ENCODE measurements at regions not wholly inside any gene's neighbourhood (a gene's known extent, or its start where the extent isn't known, plus 50 kb on each side); places are given as distances from the start of the nearest gene placed in this dataset.
"Not testable (repeated sequence)": the region's sequence is repeated elsewhere in the genome, so short reads cannot be mapped to it uniquely, and the experiment has no call there.

DNA sequence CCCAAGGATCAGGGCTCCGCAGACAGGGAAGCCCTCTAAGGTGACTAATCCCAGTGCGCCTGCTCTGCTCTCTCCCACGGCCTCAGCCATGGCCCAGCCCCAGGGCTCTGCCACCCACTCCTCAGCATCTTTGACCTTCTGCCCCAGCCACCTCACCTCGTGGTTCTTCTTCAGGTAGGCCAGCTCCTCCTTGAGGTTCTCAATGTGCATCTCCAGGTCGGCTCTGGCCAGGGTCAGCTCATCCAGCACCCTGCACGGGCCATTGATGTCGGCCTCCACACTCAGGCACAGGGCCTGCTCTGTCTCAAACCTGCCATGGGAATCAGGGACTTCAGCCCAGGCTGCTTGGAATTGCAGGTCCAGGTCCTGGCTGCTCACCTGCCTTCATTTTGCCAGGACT, 128.4 kb downstream of the TNFRSF13B start:
- DNase-seq (ENCODE audit: low read depth), result not testable (repeated sequence)

DNA sequence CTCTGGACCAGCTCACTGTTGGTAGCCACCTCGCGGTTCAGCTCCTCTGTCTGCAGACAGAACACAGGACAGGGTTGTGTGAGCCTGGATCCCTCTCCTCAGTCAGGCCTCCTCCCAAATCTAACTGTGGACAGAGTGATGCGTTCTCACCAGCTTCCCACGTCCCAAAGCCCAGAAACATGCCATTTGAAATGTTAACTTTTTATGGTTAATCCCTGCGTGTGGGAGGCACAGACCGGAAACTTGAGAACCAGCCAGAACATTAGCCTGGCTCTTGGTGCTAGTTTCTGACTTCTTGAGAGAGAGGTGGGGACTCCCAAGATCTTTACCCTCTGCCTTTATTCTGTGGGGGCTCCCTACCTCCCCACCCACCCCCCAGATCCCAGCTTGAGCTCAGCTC, 129.6 kb downstream of the TNFRSF13B start:
- not testable (repeated sequence) for DNase-seq (ENCODE audit: low read depth)

DNA sequence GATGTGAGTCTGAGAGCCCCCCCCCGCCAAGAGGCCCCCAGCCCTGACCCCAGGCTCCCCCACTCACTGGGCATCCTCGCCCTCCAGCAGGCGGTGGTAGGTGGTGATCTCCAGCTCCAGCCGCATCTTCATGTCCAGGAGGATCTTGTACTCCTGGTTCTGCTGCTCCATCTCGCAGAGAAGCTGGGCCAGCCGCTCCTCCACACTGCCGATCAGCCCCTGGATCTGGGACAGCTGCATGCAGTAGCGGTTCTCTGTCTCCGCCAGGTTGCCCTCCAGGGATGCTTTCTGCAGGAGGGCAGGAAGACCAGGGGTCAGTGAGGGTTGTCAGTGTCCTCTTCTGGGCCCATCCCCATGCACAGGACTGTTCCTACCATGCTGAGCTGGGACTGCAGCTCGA, 130.0 kb downstream of the TNFRSF13B start:
- DNase-seq (ENCODE audit: low read depth), result not testable (repeated sequence)

DNA sequence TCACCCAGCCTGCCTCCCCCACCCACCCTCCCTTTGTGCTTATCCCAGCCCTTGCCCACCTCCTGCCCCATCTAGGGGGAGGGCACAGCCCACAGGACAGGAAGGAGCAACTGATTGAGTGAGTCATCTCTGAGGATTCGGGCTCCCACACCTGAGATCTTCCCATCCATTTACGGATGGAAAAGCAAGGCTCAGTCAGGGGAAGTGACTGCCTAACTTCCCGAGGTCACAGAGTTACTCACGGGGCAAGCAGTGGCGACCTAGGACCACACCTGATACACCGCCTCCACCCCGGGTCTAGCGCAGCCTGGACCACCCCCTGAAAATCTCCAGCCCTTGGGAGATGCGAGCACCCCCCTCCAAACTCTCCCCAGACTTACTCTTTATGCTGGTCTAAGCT, 131.7 kb downstream of the TNFRSF13B start:
- DNase-seq (ENCODE audit: low read depth), result not testable (repeated sequence)

DNA sequence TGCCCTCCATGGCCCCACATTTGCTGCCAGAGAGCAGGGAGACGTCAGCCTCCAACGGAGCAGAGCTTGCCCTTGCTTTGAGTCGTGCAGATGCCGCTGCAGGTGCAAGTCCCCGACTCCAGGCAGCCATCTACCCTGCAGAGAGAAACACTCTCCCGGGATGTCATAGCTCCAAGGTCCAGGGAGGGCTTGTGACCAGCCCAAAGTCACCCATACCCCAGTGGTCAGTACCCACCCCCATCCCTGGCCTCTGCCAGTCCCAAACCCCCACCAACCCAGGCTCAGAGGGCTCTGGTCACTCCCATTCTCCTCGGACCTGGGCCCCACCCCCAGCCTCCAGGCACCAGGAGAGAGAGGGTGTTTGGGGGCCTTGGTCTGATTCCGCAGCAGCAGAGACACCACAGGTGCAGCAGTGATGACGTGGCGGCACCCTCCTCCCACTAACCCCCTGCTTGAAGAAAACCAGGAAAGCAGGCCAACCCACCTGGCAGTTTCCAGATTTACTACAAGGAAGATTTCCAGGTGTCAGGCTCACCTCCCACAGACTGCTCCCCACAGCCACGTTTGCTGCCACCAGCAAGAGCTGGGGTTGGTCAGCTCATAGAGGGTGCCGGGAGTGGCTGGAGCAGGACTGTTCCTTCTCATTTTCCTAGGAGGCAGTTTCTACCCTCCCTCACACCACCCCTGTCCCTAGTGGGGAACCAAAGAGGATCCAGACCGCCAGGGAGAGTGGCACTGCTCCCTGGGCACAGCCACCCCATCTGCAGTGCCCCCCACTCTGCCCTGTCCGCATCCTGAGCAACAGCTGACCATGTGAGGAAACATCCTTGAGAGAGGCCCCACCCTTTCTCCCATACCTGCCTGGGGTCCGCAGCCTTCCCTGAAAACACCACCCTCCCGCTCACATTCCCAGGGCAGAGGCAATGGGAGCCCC, 132.4 kb downstream of the TNFRSF13B start:
- DNase-seq (ENCODE audit: low read depth), result not testable (repeated sequence)

DNA sequence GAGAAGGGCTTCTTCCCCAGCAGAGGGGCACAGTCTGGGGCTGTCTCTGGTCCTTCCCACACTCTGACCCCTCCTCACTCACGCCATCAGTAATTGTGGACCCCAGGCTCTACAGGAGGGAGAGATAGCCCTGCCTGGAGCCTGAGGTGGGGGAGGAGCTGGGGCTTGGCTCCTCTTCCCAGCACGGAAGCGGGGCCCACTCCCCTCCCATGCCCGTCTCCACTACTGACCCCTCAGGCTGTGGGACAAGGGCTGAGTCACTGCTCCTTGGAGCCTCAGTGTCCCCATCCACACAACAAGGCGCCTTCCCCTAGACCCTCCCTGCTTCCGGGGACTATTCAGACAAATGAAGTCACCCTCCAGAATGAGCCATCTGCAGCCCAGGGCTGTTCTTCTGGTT, 133.1 kb downstream of the TNFRSF13B start:
- DNase-seq (ENCODE audit: low read depth), result not testable (repeated sequence)

DNA sequence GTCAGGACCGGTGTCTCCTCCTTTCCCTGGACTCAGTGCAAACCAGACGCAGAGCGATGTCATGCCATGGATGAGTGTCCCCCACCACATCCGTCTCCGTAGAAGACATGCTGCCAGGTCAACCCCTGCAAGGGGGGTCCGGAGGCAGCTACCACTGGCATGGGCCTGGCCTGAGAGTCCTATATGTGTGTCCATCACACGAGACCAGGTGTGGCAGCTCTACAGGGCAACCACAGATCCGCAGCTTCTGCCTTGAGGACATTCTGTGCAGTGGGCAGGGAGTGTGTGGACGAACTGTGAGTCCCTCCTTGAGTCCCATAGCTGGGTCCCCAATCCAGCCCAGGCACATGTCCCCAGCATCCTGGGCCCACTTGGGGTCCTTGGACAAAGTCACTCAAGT, 133.6 kb downstream of the TNFRSF13B start:
- DNase-seq (ENCODE audit: low read depth), result not testable (repeated sequence)

DNA sequence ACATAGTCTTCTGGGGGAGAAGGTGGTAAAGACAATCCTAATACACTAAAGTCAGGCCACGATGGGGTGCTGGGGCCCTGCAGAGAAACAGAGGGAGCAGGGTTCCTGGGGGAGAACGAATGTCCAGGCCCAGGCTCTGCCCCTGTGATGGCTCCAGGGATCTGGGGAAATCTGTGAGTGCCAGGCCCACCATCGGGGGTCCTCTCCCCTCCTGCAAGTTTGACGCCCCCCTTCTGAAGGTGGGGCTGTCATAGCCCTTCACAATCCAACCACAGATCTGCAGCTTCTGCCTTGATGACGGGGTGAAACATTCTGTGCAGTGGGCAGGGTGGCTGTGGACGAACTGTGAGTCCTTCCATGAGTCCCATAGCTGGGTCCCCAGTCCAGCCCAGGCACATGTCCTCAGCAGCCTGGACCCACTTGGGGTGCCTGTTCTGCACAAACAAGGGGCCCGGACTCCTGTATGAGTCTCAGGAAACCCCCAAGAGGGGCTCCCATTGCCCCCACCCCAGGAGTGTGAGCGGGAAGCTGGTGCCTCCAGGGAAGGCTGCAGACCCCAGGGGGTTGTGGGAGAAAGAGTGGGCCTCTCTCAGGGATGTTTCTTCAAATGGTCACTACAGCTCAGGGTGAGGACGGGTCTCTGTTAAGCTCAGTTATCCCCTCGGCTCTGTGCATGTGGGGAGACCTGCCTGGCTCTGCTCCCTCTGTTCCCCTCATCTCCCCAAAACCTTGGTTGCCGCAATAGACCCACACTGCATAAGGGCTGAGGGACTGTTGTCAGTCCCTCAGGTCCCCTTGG, 134.3 kb downstream of the TNFRSF13B start:
- DNase-seq (ENCODE audit: low read depth), result not testable (repeated sequence)

DNA sequence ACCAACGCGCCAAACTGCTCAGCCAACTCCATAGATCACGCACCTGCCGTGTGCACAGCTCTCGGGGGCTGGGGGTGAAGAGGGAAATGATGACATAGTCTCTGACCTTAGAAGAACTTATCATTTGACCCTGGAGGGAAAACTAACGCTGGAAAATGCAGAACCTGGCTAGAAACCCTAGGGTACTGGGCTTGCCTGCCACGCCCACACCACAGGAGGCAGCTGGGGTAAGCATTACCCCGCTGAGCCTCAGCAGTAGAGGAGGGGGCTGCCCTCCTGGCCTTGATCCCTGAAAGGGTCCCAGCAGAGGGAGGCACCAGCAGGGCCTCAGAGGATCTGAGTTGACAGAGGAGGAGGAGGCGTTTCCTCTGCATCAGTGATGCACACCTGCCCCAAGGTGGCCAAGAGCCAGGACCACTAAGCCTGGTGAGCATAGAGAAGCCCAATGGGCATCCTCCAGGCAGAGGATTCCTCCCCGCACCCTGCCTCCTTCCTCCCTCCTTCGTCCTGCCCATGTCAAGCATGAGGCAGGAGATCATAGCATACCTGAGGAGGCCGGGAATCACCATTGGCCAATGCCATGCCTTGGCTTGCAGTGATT, 135.5 kb downstream of the TNFRSF13B start:
- not testable (repeated sequence) for DNase-seq (ENCODE audit: low read depth)

DNA sequence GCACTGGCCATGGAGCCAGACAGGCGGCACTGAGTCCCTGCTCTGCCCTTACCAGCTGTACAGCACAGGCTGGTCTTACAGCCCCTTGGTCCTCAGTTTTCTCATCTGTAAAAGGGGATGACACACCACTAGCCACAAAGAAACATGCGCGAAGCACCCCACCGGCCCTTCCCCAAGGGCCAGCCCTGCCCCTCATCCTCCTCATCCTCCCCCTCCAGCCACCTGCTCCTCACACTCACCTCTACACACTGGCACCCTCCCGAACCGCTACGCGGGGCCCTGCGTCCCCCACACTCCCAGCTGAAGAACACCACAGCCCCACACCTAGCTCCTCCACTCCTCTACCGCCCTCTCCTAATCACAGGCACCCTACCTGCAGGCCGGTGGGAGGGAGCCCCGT, 138.4 kb downstream of the TNFRSF13B start:
- not testable (repeated sequence) for DNase-seq (ENCODE audit: low read depth)

DNA sequence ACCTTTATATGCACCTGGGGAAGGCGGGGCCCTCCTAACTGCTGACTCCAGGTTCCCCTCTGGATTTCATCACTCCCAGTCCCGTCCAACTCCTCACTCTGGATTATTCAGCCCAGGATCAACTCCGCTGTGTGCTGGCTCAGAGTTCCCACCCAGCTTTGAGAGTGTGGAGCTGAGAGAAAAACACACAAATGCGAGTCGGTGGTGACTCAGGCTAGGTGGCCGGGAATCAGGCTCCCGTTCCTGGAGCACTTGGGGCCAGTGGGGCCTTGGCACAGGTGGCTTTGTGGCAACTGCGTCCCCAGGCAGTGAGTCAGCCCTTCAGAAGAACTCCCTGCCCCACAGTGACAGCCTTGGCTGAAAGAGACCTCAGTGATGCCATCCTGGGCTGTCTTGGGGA, 139.1 kb downstream of the TNFRSF13B start:
- DNase-seq (ENCODE audit: low read depth), result not testable (repeated sequence)

DNA sequence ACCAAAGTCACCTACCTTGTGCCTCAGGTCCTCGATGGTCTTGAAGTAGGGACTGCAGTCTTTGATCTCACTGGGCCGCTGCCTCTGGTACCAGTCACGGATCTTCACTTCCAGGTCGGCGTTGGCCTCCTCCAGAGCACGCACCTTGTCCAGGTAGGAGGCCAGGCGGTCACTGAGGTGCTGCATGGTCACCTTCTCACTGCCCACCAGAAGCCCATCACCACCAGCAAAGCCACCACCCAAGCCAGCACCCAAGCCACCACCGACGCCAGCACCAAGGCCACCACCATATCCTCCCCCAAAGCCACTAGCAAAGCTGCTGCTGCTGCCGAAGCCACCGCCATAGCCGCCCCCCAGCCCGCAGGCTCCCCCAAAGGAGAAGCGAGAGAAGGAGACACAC, 139.7 kb downstream of the TNFRSF13B start:
- not testable (repeated sequence) for DNase-seq (ENCODE audit: low read depth)

DNA sequence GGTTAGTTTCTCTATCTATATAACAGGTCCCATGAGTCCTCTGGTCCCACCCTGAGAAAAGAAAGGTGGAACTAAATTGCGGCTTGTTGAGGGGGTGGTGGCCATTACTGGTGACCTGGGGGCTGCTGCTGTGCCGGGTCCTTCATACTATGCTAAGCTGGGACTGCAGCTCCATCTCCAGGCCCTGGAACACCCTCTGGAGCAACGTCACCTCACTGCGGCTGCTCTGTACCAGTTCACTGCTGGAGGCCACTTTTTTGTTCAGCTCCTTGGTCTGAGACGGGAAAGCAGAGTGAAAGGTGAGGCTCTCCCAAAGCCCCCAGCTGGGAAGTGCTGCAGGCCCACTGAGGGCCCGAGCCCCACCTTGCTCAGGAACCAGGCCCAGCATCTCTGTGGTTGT, 140.7 kb downstream of the CCDC144A start:
- not testable (repeated sequence) for DNase-seq (ENCODE audit: low read depth)

DNA sequence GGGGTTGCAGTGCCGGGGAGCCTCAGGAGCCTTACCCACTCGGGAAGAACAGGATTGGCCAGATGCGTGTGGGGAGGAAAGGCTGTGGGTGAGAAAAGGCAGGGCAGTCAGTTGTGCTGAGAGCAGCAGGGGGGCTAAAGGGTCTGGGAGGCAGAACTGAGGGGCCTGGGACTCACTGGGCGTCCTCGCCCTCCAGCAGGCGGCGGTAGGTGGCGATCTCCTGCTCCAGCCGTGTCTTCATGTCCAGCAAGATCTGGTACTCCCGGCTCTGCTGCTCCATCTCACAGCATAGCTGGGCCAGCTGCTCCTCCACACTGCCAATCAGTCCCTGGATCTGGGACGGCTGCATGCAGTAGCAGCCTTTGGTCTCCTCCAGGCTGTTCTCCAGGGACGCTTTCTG, 140.2 kb downstream of the CCDC144A start:
- not testable (repeated sequence) for DNase-seq (ENCODE audit: low read depth)

Data from RPMI7951 (cell line).